Tibial nerve (tissue), 4 donors: ENCODE measurements at regions not wholly inside any gene's neighbourhood (a gene's known extent, or its start where the extent isn't known, plus 50 kb on each side); places are given as distances from the start of the nearest gene placed in this dataset.

Experiments
- EP300 ChIP-seq, 2 donors: sonication (generic); formaldehyde crosslinking; IDR thresholded peaks; one replicate each; pipeline ENCODE4 v1.6.1; 2017; ENCODE audit warnings: antibody characterized with exemption in 2 of 2, mild to moderate bottlenecking in 1 of 2
- POLR2A ChIP-seq, 2 donors: fragments of 450-650 bp; IDR thresholded peaks; one replicate each; pipeline ENCODE4 v1.6.1; 2017; ENCODE audit warnings: antibody characterized with exemption in 2 of 2, mild to moderate bottlenecking in 2 of 2, moderate library complexity in 2 of 2
- TF ChIP-seq, protein P1 (sequence below), 5 experiments: fragments of 200-600 bp in 3 of 5; fragments of 450-650 bp in 2 of 5; sonication (generic) in 3 of 5; IDR thresholded peaks; one replicate each; pipeline ENCODE4 v1.5.1; 2016 to 2019; ENCODE audit warnings: antibody characterized with exemption in 5 of 5, mild to moderate bottlenecking in 3 of 5, moderate library complexity in 2 of 5

GRCh38 chr6:12609751-12610150 lies 106.8 kb upstream of the PHACTR1 start:
- TF ChIP-seq POLR2A (IDR thresholded peaks at IDR 0.05) (no peak), EP300 (IDR thresholded peaks at IDR 0.05) (no peak)
- TF ChIP-seq, protein P1, sequence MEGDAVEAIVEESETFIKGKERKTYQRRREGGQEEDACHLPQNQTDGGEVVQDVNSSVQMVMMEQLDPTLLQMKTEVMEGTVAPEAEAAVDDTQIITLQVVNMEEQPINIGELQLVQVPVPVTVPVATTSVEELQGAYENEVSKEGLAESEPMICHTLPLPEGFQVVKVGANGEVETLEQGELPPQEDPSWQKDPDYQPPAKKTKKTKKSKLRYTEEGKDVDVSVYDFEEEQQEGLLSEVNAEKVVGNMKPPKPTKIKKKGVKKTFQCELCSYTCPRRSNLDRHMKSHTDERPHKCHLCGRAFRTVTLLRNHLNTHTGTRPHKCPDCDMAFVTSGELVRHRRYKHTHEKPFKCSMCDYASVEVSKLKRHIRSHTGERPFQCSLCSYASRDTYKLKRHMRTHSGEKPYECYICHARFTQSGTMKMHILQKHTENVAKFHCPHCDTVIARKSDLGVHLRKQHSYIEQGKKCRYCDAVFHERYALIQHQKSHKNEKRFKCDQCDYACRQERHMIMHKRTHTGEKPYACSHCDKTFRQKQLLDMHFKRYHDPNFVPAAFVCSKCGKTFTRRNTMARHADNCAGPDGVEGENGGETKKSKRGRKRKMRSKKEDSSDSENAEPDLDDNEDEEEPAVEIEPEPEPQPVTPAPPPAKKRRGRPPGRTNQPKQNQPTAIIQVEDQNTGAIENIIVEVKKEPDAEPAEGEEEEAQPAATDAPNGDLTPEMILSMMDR (IDR thresholded peaks at IDR 0.05) = no peak
